Calu3 (cell line): ENCODE measurements at regions not wholly inside any gene's neighbourhood (a gene's known extent, or its start where the extent isn't known, plus 50 kb on each side); places are given as distances from the start of the nearest gene placed in this dataset.
"Not testable (repeated sequence)": the region's sequence is repeated elsewhere in the genome, so short reads cannot be mapped to it uniquely, and the experiment has no call there.

Source experiments
- BruUV-seq: library from RNA; stranded (reverse); fragments of 400-500 nt; replicated peaks from 2 replicates; lab custom pipeline; 2021; lab: Mats Ljungman, UMichigan
- CTCF ChIA-PET: fragments of 300-600 bp; sonication (Branson Sonifier 250); formaldehyde crosslinking; loops from one replicate; lab custom pipeline; 2022; ENCODE audit warnings: antibody characterized with exemption; lab: Charles Lee
- DNase-seq: peaks from one replicate; pipeline ENCODE4 v3.0.0; 2022
- H3K27ac Mint-ChIP-seq: one replicate; pipeline ENCODE4 v1.8.0; 2022; ENCODE audit warnings: mixed read lengths; ENCODE audit not compliant: unreplicated experiment
- H3K27me3 Mint-ChIP-seq: one replicate; pipeline ENCODE4 v1.8.0; 2022; ENCODE audit warnings: mixed read lengths; ENCODE audit not compliant: unreplicated experiment
- H3K36me3 Mint-ChIP-seq: one replicate; pipeline ENCODE4 v1.8.0; 2022; ENCODE audit warnings: mild to moderate bottlenecking, moderate library complexity, mixed read lengths; ENCODE audit not compliant: insufficient read depth, unreplicated experiment
- H3K4me1 Mint-ChIP-seq: one replicate; pipeline ENCODE4 v1.8.0; 2022; ENCODE audit warnings: mild to moderate bottlenecking, low read depth, mixed read lengths; ENCODE audit not compliant: unreplicated experiment
- H3K4me3 Mint-ChIP-seq: one replicate; pipeline ENCODE4 v1.8.0; 2022; ENCODE audit warnings: mild to moderate bottlenecking, low read depth, moderate library complexity, mixed read lengths; ENCODE audit not compliant: unreplicated experiment
- H3K9me3 Mint-ChIP-seq: one replicate; pipeline ENCODE4 v1.8.0; 2022; ENCODE audit warnings: low read depth, mixed read lengths; ENCODE audit not compliant: unreplicated experiment
- intact Hi-C: fragments of 100-400 bp; cut with micrococcal nuclease; formaldehyde crosslinking; loops from one replicate; pipeline ENCODE4 v1.10.0; 2022; ENCODE audit not compliant: unreplicated experiment
- TF ChIP-seq, protein P1 (sequence below): fragments of 200-600 bp; IDR thresholded peaks from one replicate; pipeline ENCODE4 v1.8.0; 2022; ENCODE audit warnings: antibody characterized with exemption; ENCODE audit not compliant: unreplicated experiment

GRCh38 chr17:22515599-22515998 is 823.3 kb downstream of the KCNJ18 start:
- Mint-ChIP-seq H3K36me3 (no peaks in the 10 kb centered on the region), H3K27ac (no peak overlapping the region), H3K4me3 (no peak overlapping the region), H3K27me3 (no peaks in the 10 kb centered on the region), H3K4me1 (no peaks in the 10 kb centered on the region), H3K9me3 (peaks cover 6% of the 10 kb centered on the region)
- CTCF ChIA-PET: no interaction called here
- intact Hi-C loops: no loop called here
- BruUV-seq: no TSS peak
- DNase-seq: no peak
- TF ChIP-seq, protein P1, sequence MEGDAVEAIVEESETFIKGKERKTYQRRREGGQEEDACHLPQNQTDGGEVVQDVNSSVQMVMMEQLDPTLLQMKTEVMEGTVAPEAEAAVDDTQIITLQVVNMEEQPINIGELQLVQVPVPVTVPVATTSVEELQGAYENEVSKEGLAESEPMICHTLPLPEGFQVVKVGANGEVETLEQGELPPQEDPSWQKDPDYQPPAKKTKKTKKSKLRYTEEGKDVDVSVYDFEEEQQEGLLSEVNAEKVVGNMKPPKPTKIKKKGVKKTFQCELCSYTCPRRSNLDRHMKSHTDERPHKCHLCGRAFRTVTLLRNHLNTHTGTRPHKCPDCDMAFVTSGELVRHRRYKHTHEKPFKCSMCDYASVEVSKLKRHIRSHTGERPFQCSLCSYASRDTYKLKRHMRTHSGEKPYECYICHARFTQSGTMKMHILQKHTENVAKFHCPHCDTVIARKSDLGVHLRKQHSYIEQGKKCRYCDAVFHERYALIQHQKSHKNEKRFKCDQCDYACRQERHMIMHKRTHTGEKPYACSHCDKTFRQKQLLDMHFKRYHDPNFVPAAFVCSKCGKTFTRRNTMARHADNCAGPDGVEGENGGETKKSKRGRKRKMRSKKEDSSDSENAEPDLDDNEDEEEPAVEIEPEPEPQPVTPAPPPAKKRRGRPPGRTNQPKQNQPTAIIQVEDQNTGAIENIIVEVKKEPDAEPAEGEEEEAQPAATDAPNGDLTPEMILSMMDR: no peak

DNA sequence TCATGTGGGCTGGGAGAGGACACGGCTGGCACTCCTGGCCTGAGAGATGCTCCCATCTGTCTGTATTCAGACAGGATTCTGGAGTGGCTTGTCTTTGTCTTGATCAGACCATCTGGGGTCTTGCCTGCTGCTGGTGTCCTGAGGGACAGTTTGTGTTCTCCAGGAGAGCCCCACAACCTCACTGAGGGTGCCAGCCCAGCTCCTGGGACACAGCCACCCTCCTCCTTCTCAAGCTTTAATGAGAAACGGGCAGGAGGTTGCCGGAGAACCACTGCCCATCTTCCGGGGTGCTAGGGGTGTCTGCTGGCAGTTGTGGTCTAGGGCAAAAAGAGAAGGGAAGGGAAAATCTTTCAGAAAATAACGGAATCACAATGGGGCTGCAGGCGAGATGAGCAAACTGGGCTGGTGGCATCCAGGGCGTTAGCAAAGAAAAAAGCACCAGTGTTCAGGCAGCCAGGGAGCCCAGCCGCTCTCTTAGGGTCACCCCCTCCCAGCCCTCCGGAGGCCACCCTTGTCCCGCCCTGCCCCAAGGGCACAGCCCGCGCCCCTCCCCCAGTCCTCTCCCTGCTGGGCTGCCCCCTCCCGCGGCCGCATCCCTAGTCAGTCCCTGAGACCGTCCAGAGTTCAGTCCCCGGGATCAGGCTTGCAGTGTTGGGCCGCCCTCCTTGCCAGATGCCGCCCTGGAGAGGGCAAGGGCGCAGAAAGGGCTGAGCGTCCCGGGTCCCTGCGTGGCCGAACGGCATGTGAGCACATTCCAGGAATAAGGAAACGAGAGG is 824.7 kb downstream of the KCNJ18 start:
- TF ChIP-seq, protein P1: no peak
- no peak for DNase-seq
- CTCF ChIA-PET: no interaction called here
- intact Hi-C loops: no loop called here
- H3K27ac Mint-ChIP-seq: no peak overlapping the region
- H3K27me3 Mint-ChIP-seq: no peaks in the 10 kb centered on the region
- no peak overlapping the region for H3K4me3 Mint-ChIP-seq
- peaks cover 6% of the 10 kb centered on the region for H3K9me3 Mint-ChIP-seq
- no TSS peak for BruUV-seq
- H3K36me3 Mint-ChIP-seq: no peaks in the 10 kb centered on the region
- no peaks in the 10 kb centered on the region for H3K4me1 Mint-ChIP-seq

DNA sequence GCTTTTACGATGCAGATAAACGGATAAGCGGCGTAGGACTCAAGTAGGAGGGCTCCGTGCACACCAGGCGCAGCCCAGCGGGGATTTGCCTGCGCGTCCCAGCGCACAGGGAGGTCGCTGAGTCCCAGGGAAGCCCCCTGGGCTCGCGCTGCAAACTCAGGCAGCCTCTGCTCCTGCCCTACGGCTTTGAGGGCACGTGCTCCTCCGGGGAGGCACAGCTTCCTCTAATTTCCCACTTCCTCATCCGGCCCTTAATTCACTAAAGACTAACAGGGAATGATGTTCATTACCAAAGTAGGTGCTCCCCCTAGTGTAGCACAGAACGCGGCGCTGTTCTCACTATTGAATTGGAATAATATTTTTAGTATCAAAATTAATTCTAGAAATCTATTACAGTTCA is 825.4 kb downstream of the KCNJ18 start:
- H3K9me3 Mint-ChIP-seq: peaks cover 6% of the 10 kb centered on the region
- no peak for DNase-seq
- H3K27ac Mint-ChIP-seq: no peak overlapping the region
- no peaks in the 10 kb centered on the region for H3K36me3 Mint-ChIP-seq
- intact Hi-C loops: no loop called here
- H3K4me3 Mint-ChIP-seq: no peak overlapping the region
- TF ChIP-seq, protein P1: no peak
- no TSS peak for BruUV-seq
- no peaks in the 10 kb centered on the region for H3K4me1 Mint-ChIP-seq
- no peaks in the 10 kb centered on the region for H3K27me3 Mint-ChIP-seq
- CTCF ChIA-PET: no interaction called here

- no peak overlapping the region for H3K4me3 Mint-ChIP-seq
- H3K4me1 Mint-ChIP-seq: no peaks in the 10 kb centered on the region
- CTCF ChIA-PET: no interaction called here
- TF ChIP-seq, protein P1: no peak
- no TSS peak for BruUV-seq
- intact Hi-C loops: no loop called here
- H3K36me3 Mint-ChIP-seq: no peaks in the 10 kb centered on the region
- no peak overlapping the region for H3K27ac Mint-ChIP-seq
- peaks cover 6% of the 10 kb centered on the region for H3K9me3 Mint-ChIP-seq
- DNase-seq: no peak
- no peaks in the 10 kb centered on the region for H3K27me3 Mint-ChIP-seq
Observed at GRCh38 chr17:22518185-22518584, 825.9 kb downstream of the KCNJ18 start.

DNA sequence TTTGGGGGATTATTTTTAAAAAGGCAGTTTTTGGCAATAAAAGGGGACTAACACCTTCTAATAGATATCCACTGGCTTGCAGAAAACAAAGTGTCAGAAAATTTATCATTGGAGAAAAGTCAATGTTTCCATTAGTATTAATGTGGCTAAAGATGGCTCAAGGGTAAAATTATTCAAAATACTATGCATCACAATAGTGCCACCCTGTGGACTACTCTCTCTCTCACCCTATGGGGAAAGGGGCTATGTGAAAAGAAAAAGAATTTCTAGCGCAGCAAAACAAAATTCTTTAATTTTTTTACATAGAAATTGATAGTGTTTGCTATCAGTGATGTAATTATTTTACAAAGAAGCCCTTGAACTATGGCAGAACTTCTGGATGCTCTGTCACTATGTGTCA is 856.5 kb downstream of the KCNJ18 start:
- DNase-seq, H3K36me3 Mint-ChIP-seq, CTCF ChIA-PET, H3K9me3 Mint-ChIP-seq, H3K4me1 Mint-ChIP-seq, BruUV-seq, H3K4me3 Mint-ChIP-seq, H3K27ac Mint-ChIP-seq, H3K27me3 Mint-ChIP-seq, intact Hi-C loops: not testable (repeated sequence)

- H3K9me3 Mint-ChIP-seq, H3K36me3 Mint-ChIP-seq, intact Hi-C loops, H3K4me1 Mint-ChIP-seq, DNase-seq, H3K4me3 Mint-ChIP-seq, H3K27ac Mint-ChIP-seq, H3K27me3 Mint-ChIP-seq, BruUV-seq, CTCF ChIA-PET: not testable (repeated sequence)
Observed at GRCh38 chr17:22551695-22552415, 859.5 kb downstream of the KCNJ18 start.
